ENCODE measurements at regions not wholly inside any gene's neighbourhood (a gene's known extent, or its start where the extent isn't known, plus 50 kb on each side); places are given as distances from the start of the nearest gene placed in this dataset.

DNA sequence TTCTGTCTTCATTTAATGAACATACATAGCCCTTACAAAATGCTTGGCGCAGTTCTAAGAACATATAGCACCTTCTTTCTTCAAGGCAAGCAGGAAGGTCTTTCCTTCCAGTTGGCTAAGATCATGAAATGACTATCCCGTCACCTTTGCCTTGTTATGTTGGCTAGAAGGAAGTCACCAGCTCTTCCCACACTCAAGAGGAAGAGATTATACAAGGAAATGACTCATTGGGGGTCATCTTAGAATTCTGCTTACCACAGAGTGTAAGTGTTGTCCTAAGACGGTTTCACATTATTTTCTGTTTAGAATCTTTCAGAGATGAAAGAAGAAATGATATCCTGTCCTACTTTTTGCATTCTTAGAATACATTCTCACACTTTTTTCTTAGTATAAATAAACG is 808.0 kb upstream of the LUZP2 start:
- Histone ChIP-seq H3K4me1 (no peaks in the 10 kb centered on the region), H3K27me3 (replicated peaks; ENCODE audit: control insufficient read depth, insufficient read depth, low read length) (no peaks in the 10 kb centered on the region), H3K9me3 (no peaks in the 10 kb centered on the region), H3K36me3 (ENCODE audit: control insufficient read depth, insufficient read depth, low read length) (no peaks in the 10 kb centered on the region), H3K4me3 (ENCODE audit: low read depth, low read length) (no peak overlapping the region)
- H3K27me3 Mint-ChIP-seq (ENCODE audit: insufficient read depth, unreplicated experiment), result no peaks in the 10 kb centered on the region
- H3K9me3 Mint-ChIP-seq (ENCODE audit: unreplicated experiment), result no peaks in the 10 kb centered on the region
- H3K4me1 Mint-ChIP-seq (ENCODE audit: low read depth, unreplicated experiment), result no peaks in the 10 kb centered on the region
- H3K4me3 Mint-ChIP-seq (ENCODE audit: unreplicated experiment), result no peak overlapping the region
- DNase-seq, result no peak
- TF ChIP-seq, protein P1, sequence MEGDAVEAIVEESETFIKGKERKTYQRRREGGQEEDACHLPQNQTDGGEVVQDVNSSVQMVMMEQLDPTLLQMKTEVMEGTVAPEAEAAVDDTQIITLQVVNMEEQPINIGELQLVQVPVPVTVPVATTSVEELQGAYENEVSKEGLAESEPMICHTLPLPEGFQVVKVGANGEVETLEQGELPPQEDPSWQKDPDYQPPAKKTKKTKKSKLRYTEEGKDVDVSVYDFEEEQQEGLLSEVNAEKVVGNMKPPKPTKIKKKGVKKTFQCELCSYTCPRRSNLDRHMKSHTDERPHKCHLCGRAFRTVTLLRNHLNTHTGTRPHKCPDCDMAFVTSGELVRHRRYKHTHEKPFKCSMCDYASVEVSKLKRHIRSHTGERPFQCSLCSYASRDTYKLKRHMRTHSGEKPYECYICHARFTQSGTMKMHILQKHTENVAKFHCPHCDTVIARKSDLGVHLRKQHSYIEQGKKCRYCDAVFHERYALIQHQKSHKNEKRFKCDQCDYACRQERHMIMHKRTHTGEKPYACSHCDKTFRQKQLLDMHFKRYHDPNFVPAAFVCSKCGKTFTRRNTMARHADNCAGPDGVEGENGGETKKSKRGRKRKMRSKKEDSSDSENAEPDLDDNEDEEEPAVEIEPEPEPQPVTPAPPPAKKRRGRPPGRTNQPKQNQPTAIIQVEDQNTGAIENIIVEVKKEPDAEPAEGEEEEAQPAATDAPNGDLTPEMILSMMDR (IDR thresholded peaks at IDR 0.05; ENCODE audit: insufficient read depth in 1 of 2, low read depth in 1 of 2, low read length in 1 of 2, severe bottlenecking in 1 of 2, unreplicated experiment in 1 of 2), result no peak
- no TSS peak for BruUV-seq (replicated peaks)
- ChIA-PET CTCF (no interaction called here), POLR2A (no interaction called here)
- intact Hi-C loops (cut with micrococcal nuclease; ENCODE audit: unreplicated experiment), result no loop called here
- no peaks in the 10 kb centered on the region for H3K36me3 Mint-ChIP-seq (ENCODE audit: insufficient read depth, unreplicated experiment)
- no peak overlapping the region for H3K27ac Mint-ChIP-seq (ENCODE audit: unreplicated experiment)

DNA sequence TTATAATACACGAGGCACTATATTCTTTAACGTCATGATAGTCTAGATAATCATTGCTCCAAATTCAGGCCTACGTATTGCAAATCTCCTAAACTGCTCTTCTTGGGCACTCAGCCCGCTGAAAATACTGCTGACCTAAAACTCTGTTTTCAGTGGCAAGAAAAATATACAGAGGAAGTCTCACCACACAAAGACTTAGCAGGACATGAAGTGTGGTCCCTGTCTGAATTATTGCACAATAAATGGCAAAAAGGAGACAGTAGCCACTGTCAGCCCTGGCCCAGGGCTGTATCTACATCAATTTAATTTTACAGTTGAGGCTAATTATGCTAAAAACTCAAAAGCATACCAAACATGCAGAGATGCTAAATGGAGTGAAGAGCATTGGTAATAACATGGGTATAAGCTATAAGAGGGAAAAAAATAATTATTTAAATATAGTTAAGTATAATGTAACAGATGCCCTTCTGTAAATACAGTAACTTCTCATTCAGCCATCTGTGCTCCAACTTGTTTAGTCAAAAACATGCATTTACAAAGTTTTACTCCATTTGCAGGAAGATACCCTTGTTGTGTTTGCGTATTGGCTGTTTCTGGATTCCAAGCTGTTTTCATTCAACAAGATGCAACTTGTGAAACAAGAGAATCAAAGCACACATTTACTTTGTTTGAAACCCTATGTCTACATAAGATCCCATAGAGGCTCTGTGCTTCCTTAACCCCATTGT is 800.0 kb upstream of the LUZP2 start:
- no peaks in the 10 kb centered on the region for H3K27me3 Mint-ChIP-seq (ENCODE audit: insufficient read depth, unreplicated experiment)
- POLR2A ChIA-PET, result no interaction called here
- intact Hi-C loops (cut with micrococcal nuclease; ENCODE audit: unreplicated experiment), result no loop called here
- Histone ChIP-seq H3K9me3 (no peaks in the 10 kb centered on the region), H3K4me1 (no peaks in the 10 kb centered on the region), H3K4me3 (ENCODE audit: low read depth, low read length) (no peak overlapping the region), H3K36me3 (ENCODE audit: control insufficient read depth, insufficient read depth, low read length) (no peaks in the 10 kb centered on the region), H3K27me3 (replicated peaks; ENCODE audit: control insufficient read depth, insufficient read depth, low read length) (no peaks in the 10 kb centered on the region)
- H3K4me1 Mint-ChIP-seq (ENCODE audit: low read depth, unreplicated experiment), result no peaks in the 10 kb centered on the region
- no peak for DNase-seq
- no peak overlapping the region for H3K27ac Mint-ChIP-seq (ENCODE audit: unreplicated experiment)
- H3K9me3 Mint-ChIP-seq (ENCODE audit: unreplicated experiment), result no peaks in the 10 kb centered on the region
- CTCF ChIA-PET, result no interaction called here
- H3K36me3 Mint-ChIP-seq (ENCODE audit: insufficient read depth, unreplicated experiment), result no peaks in the 10 kb centered on the region
- no TSS peak for BruUV-seq (replicated peaks)
- H3K4me3 Mint-ChIP-seq (ENCODE audit: unreplicated experiment), result no peak overlapping the region
- TF ChIP-seq, protein P1 (IDR thresholded peaks at IDR 0.05; ENCODE audit: insufficient read depth in 1 of 2, low read depth in 1 of 2, low read length in 1 of 2, severe bottlenecking in 1 of 2, unreplicated experiment in 1 of 2), result no peak

DNA sequence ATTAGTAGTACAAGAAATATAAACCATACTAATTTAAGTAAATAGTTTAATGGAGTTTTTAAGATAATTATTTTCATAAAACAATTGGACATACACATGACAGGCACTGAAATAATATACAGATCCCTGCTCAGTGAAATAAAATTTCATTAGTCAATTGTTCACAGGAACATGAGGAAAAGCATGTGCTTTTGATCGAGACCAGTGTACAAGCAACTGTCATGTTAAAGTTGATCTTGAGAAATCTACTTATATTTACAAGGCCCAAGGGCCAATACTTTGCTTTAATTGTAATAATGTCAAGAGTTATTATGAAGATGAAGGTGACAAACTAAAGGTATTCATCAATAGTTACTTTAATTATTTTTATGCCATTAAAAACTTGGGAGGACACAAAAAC is 792.7 kb upstream of the LUZP2 start:
- H3K4me3 Mint-ChIP-seq (ENCODE audit: unreplicated experiment), result no peak overlapping the region
- Histone ChIP-seq H3K36me3 (ENCODE audit: control insufficient read depth, insufficient read depth, low read length) (no peaks in the 10 kb centered on the region), H3K4me3 (ENCODE audit: low read depth, low read length) (no peak overlapping the region), H3K9me3 (no peaks in the 10 kb centered on the region), H3K4me1 (no peaks in the 10 kb centered on the region), H3K27me3 (replicated peaks; ENCODE audit: control insufficient read depth, insufficient read depth, low read length) (no peaks in the 10 kb centered on the region)
- no peaks in the 10 kb centered on the region for H3K36me3 Mint-ChIP-seq (ENCODE audit: insufficient read depth, unreplicated experiment)
- H3K27me3 Mint-ChIP-seq (ENCODE audit: insufficient read depth, unreplicated experiment), result no peaks in the 10 kb centered on the region
- H3K9me3 Mint-ChIP-seq (ENCODE audit: unreplicated experiment), result no peaks in the 10 kb centered on the region
- no peak for DNase-seq
- CTCF ChIA-PET, result no interaction called here
- no peak overlapping the region for H3K27ac Mint-ChIP-seq (ENCODE audit: unreplicated experiment)
- no peaks in the 10 kb centered on the region for H3K4me1 Mint-ChIP-seq (ENCODE audit: low read depth, unreplicated experiment)
- intact Hi-C loops (cut with micrococcal nuclease; ENCODE audit: unreplicated experiment), result no loop called here
- POLR2A ChIA-PET, result no interaction called here
- TF ChIP-seq, protein P1 (IDR thresholded peaks at IDR 0.05; ENCODE audit: insufficient read depth in 1 of 2, low read depth in 1 of 2, low read length in 1 of 2, severe bottlenecking in 1 of 2, unreplicated experiment in 1 of 2), result no peak
- no TSS peak for BruUV-seq (replicated peaks)
